Fibroblast of lung (primary cell): ENCODE measurements at regions not wholly inside any gene's neighbourhood (a gene's known extent, or its start where the extent isn't known, plus 50 kb on each side); places are given as distances from the start of the nearest gene placed in this dataset.

ENCODE experiments used
- CTCF ChIP-seq, 2 donors: IDR thresholded peaks in 1 of 2; conservative IDR thresholded peaks in 1 of 2; 1 replicate in 1 of 2; 2 replicates in 1 of 2; pipeline ENCODE4 v1.5.1; 2011 to 2012; ENCODE audit warnings: low read length in 2 of 2, control low read depth in 1 of 2, inconsistent platforms in 1 of 2, low read depth in 1 of 2, mild to moderate bottlenecking in 1 of 2
- EZH2 ChIP-seq: IDR thresholded peaks from 2 replicates; pipeline ENCODE4 v1.5.1; 2012; ENCODE audit warnings: low read length, control low read depth, mild to moderate bottlenecking; ENCODE audit errors: missing control alignments

GRCh38 chr4:138540056-138540800 is 298.1 kb upstream of the SLC7A11 start:
- TF ChIP-seq CTCF (conservative IDR thresholded peaks at IDR 0.05 in 1 of 2, IDR thresholded peaks at IDR 0.05 in 1 of 2; ENCODE audit: low read depth in 1 of 2, low read length in 2 of 2) (no peak), EZH2 (no peak)
